Dermis microvascular lymphatic vessel endothelial cell (primary cell): ENCODE measurements at regions not wholly inside any gene's neighbourhood (a gene's known extent, or its start where the extent isn't known, plus 50 kb on each side); places are given as distances from the start of the nearest gene placed in this dataset.

Experiments
- DNase-seq, 2 donors: peaks; one replicate each; pipeline versions ENCODE4 v3.0.0 to v3.0.0-alpha.2; 2010; ENCODE audit warnings: low read depth in 2 of 2

- DNase-seq = no peak
These were observed 175.9 kb upstream of the SALL1 start for GRCh38 chr16:51327001-51327400.

- no peak for DNase-seq
These were observed 175.2 kb upstream of the SALL1 start for GRCh38 chr16:51326131-51326856.

GRCh38 chr16:51321251-51321650 lies 170.2 kb upstream of the SALL1 start:
- DNase-seq = no peak

- no peak for DNase-seq
These were observed 166.5 kb upstream of the SALL1 start for GRCh38 chr16:51317575-51317974.

GRCh38 chr16:51313198-51313597 lies 162.1 kb upstream of the SALL1 start:
- no peak for DNase-seq

- DNase-seq = no peak
These were observed 161.5 kb upstream of the SALL1 start for GRCh38 chr16:51312363-51313150.

- DNase-seq = no peak
These were observed 159.1 kb upstream of the SALL1 start for GRCh38 chr16:51310159-51310558.

- DNase-seq = no peak
These were observed 156.0 kb upstream of the SALL1 start for GRCh38 chr16:51306886-51307595.

GRCh38 chr16:51306116-51306515 lies 155.0 kb upstream of the SALL1 start:
- no peak for DNase-seq

- DNase-seq = no peak
These were observed 154.3 kb upstream of the SALL1 start for GRCh38 chr16:51305337-51305736.

- DNase-seq = no peak
These were observed 151.0 kb upstream of the SALL1 start for GRCh38 chr16:51302042-51302441.

GRCh38 chr16:51298800-51299199 lies 147.7 kb upstream of the SALL1 start:
- no peak for DNase-seq

GRCh38 chr16:51290442-51291285 lies 139.6 kb upstream of the SALL1 start:
- no peak for DNase-seq

- no peak for DNase-seq
These were observed 138.3 kb upstream of the SALL1 start for GRCh38 chr16:51289336-51289735.

- no peak for DNase-seq
These were observed 136.2 kb upstream of the SALL1 start for GRCh38 chr16:51287121-51287755.

GRCh38 chr16:51286272-51286671 lies 135.2 kb upstream of the SALL1 start:
- DNase-seq = no peak

GRCh38 chr16:51276336-51276735 lies 125.3 kb upstream of the SALL1 start:
- DNase-seq = no peak

- DNase-seq = no peak
These were observed 121.3 kb upstream of the SALL1 start for GRCh38 chr16:51272420-51272819.

GRCh38 chr16:51271156-51271701 lies 120.2 kb upstream of the SALL1 start:
- DNase-seq = no peak

GRCh38 chr16:51268237-51268636 lies 117.2 kb upstream of the SALL1 start:
- DNase-seq = no peak

GRCh38 chr16:51267681-51268080 lies 116.6 kb upstream of the SALL1 start:
- DNase-seq = no peak
